DOHH2 (cell line): ENCODE measurements at regions not wholly inside any gene's neighbourhood (a gene's known extent, or its start where the extent isn't known, plus 50 kb on each side); places are given as distances from the start of the nearest gene placed in this dataset.

Experiments
- CTCF ChIP-seq: fragments of 200-600 bp; sonication (generic); IDR thresholded peaks from one replicate; pipeline ENCODE4 v1.5.1; 2014; ENCODE audit warnings: antibody characterized with exemption, mild to moderate bottlenecking, low read depth, low read length; ENCODE audit not compliant: poor library complexity, severe bottlenecking
- EZH2phosphoT487 ChIP-seq: fragments of 200-600 bp; sonication (generic); IDR thresholded peaks from 2 replicates; pipeline ENCODE4 v1.6.1; 2017; ENCODE audit warnings: borderline replicate concordance, mild to moderate bottlenecking, antibody characterized with exemption, low read length, moderate library complexity, mixed read lengths

DNA sequence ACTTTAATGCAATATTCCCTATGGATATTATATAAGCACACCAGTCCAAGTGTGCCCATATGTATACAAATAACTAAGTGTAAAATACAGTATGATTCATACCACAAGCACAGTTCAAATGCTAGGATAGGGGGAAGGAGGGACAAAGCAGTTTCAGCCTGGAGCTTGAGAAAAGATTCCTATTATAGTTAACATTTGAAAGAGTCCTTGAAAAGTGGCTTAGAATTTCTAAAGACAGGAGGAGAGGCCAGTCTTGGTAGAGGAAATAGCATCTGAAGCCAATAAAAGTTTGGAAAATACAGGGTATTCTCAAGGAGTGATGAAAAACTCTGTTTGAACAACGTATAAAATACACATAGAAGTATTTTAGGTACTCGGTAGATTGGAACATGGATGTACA, 173.4 kb upstream of the CWC22 start:
- TF ChIP-seq CTCF (no peak), EZH2phosphoT487 (no peak)
